Ovary (tissue), 3 donors: ENCODE measurements at regions not wholly inside any gene's neighbourhood (a gene's known extent, or its start where the extent isn't known, plus 50 kb on each side); places are given as distances from the start of the nearest gene placed in this dataset.

Experiments
- CTCF ChIP-seq, 3 donors: fragments of 450-650 bp in 2 of 3; fragments of 200-600 bp in 1 of 3; IDR thresholded peaks; one replicate each; pipeline versions ENCODE4 v1.5.1 to v1.8.0; 2016 to 2022; ENCODE audit warnings: antibody characterized with exemption in 3 of 3, mild to moderate bottlenecking in 1 of 3
- POLR2A ChIP-seq: fragments of 450-650 bp; IDR thresholded peaks from one replicate; pipeline ENCODE4 v1.6.1; 2017; ENCODE audit warnings: antibody characterized with exemption, mild to moderate bottlenecking, moderate library complexity
- donor health status: DM: no; HTN: no; CAD: no.

GRCh38 chrX:149262086-149262485 is 243.0 kb downstream of the IDS start:
- TF ChIP-seq CTCF (IDR thresholded peaks at IDR 0.05) (no peak), POLR2A (no peak)
